Islet precursor cell (in vitro differentiated cells): ENCODE measurements at regions not wholly inside any gene's neighbourhood (a gene's known extent, or its start where the extent isn't known, plus 50 kb on each side); places are given as distances from the start of the nearest gene placed in this dataset.

Source experiments
- DNase-seq: peaks from one replicate; pipeline ENCODE4 v3.0.0-alpha.2; 2018

- DNase-seq, result peak; percentile 98
Observed at GRCh38 chr5:169350759-169351240, 49.9 kb upstream of the SLIT3 start.
